ENCODE measurements at regions not wholly inside any gene's neighbourhood (a gene's known extent, or its start where the extent isn't known, plus 50 kb on each side); places are given as distances from the start of the nearest gene placed in this dataset.

GRCh38 chr4:36914106-36914505 lies 330.4 kb upstream of the NWD2 start:
- H3K9me2 ChIP-seq (ENCODE audit: insufficient read depth, low read length) = no peaks in the 10 kb centered on the region
- no peaks in the 10 kb centered on the region for H3K79me2 ChIP-seq (replicated peaks; ENCODE audit: insufficient read depth, low read length)
- TF ChIP-seq RAD21 (conservative IDR thresholded peaks at IDR 0.05) (no peak), TAF1 (IDR thresholded peaks at IDR 0.05; ENCODE audit: low read depth) (no peak), MXI1 (conservative IDR thresholded peaks at IDR 0.05; ENCODE audit: poor library complexity, severe bottlenecking) (no peak), POLR2AphosphoS5 (IDR thresholded peaks at IDR 0.05) (no peak), CTCF (IDR thresholded peaks at IDR 0.05; ENCODE audit: poor library complexity, severe bottlenecking) (no peak), EZH2 (IDR thresholded peaks at IDR 0.05; ENCODE audit: borderline replicate concordance, insufficient read depth, low read length, poor library complexity, severe bottlenecking) (no peak), SMC3 (conservative IDR thresholded peaks at IDR 0.05; ENCODE audit: poor library complexity) (no peak), EP300 (conservative IDR thresholded peaks at IDR 0.05; ENCODE audit: poor library complexity, severe bottlenecking) (no peak), REST (IDR thresholded peaks at IDR 0.05; ENCODE audit: borderline replicate concordance) (no peak)
- H3K27ac ChIP-seq (ENCODE audit: low read length) = no peak overlapping the region
- H4K20me1 ChIP-seq (ENCODE audit: insufficient read depth) = no peaks in the 10 kb centered on the region
- no peaks in the 10 kb centered on the region for H3K27me3 ChIP-seq (ENCODE audit: insufficient read depth, low read depth, low read length)
- no peak overlapping the region for H2AFZ ChIP-seq (ENCODE audit: low read depth, low read length)
- H3K4me2 ChIP-seq (ENCODE audit: low read length) = no peak overlapping the region
- no peaks in the 10 kb centered on the region for H3K9me3 ChIP-seq (ENCODE audit: low read length)
- H3K9ac ChIP-seq (ENCODE audit: low read length) = no peak overlapping the region
- H3K36me3 ChIP-seq (ENCODE audit: insufficient read depth, low read length) = no peaks in the 10 kb centered on the region
- H3K4me3 ChIP-seq (ENCODE audit: low read length) = no peak overlapping the region
- no peaks in the 10 kb centered on the region for H3F3A ChIP-seq (ENCODE audit: insufficient read depth, low read length, poor library complexity, severe bottlenecking)

GRCh38 chr4:36915717-36916116 lies 328.8 kb upstream of the NWD2 start:
- Histone ChIP-seq H3F3A (ENCODE audit: insufficient read depth, low read length, poor library complexity, severe bottlenecking) (no peaks in the 10 kb centered on the region), H3K36me3 (ENCODE audit: insufficient read depth, low read length) (no peaks in the 10 kb centered on the region), H3K27me3 (ENCODE audit: insufficient read depth, low read depth, low read length) (no peaks in the 10 kb centered on the region), H3K4me3 (ENCODE audit: low read length) (no peak overlapping the region), H3K4me2 (ENCODE audit: low read length) (no peak overlapping the region), H3K27ac (ENCODE audit: low read length) (no peak overlapping the region), H2AFZ (ENCODE audit: low read depth, low read length) (no peak overlapping the region), H3K9ac (ENCODE audit: low read length) (no peak overlapping the region), H4K20me1 (ENCODE audit: insufficient read depth) (no peaks in the 10 kb centered on the region), H3K9me2 (ENCODE audit: insufficient read depth, low read length) (no peaks in the 10 kb centered on the region), H3K9me3 (ENCODE audit: low read length) (no peaks in the 10 kb centered on the region), H3K79me2 (replicated peaks; ENCODE audit: insufficient read depth, low read length) (no peaks in the 10 kb centered on the region)
- TF ChIP-seq TAF1 (IDR thresholded peaks at IDR 0.05; ENCODE audit: low read depth) = no peak
- no peak for TF ChIP-seq SMC3 (conservative IDR thresholded peaks at IDR 0.05; ENCODE audit: poor library complexity)
- TF ChIP-seq REST (IDR thresholded peaks at IDR 0.05; ENCODE audit: borderline replicate concordance) = no peak

Data from neural cell (in vitro differentiated cells).